ENCODE measurements at regions not wholly inside any gene's neighbourhood (a gene's known extent, or its start where the extent isn't known, plus 50 kb on each side); places are given as distances from the start of the nearest gene placed in this dataset.

GRCh38 chr5:17160756-17161040 lies 56.7 kb upstream of the BASP1 start:
- Histone ChIP-seq H3K27me3 (replicated peaks in 1 of 4; ENCODE audit: control extremely low read depth in 1 of 4, control insufficient read depth in 3 of 4, insufficient read depth in 4 of 4, low read length in 3 of 4) (peaks cover 0 to 6% (median 0%) of the 10 kb centered on the region in 4 experiments), H3K27ac (ENCODE audit: low read length in 2 of 2) (no peak overlapping the region), H3K36me3 (replicated peaks in 1 of 2; ENCODE audit: control extremely low read depth in 1 of 2, control insufficient read depth in 1 of 2, extremely low read depth in 1 of 2, insufficient read depth in 2 of 2, low read length in 1 of 2) (no peaks in the 10 kb centered on the region), H3K79me2 (ENCODE audit: control insufficient read depth, insufficient read depth, low read length) (no peaks in the 10 kb centered on the region), H2AFZ (ENCODE audit: insufficient read depth, low read depth, low read length, poor library complexity, severe bottlenecking) (no peak overlapping the region), H3K4me3 (ENCODE audit: control extremely low read depth in 1 of 5, extremely low read depth in 1 of 5, insufficient read depth in 1 of 5, low read depth in 2 of 5, low read length in 4 of 5) (no peak overlapping the region), H4K20me1 (ENCODE audit: control insufficient read depth, insufficient read depth, low read length, poor library complexity, severe bottlenecking) (no peaks in the 10 kb centered on the region), H3K4me2 (replicated peaks; ENCODE audit: low read depth, low read length, poor library complexity, severe bottlenecking) (no peak overlapping the region), H3K9me3 (ENCODE audit: control extremely low read depth in 1 of 3, control insufficient read depth in 2 of 3, insufficient read depth in 1 of 3, low read length in 2 of 3) (peaks cover 0 to 2% (median 0%) of the 10 kb centered on the region in 3 donors), H3K9ac (ENCODE audit: low read length) (no peak overlapping the region), H3K4me1 (ENCODE audit: control insufficient read depth in 2 of 2, insufficient read depth in 2 of 2, low read length in 2 of 2) (no peaks in the 10 kb centered on the region)
- H3K27ac Mint-ChIP-seq: no peak overlapping the region
- DNase-seq (no peak), ATAC-seq (ENCODE audit: low read depth) (no peak)
- CTCF ChIA-PET: no interaction called here
- POLR2A ChIA-PET: no interaction called here
- TF ChIP-seq, protein P1, sequence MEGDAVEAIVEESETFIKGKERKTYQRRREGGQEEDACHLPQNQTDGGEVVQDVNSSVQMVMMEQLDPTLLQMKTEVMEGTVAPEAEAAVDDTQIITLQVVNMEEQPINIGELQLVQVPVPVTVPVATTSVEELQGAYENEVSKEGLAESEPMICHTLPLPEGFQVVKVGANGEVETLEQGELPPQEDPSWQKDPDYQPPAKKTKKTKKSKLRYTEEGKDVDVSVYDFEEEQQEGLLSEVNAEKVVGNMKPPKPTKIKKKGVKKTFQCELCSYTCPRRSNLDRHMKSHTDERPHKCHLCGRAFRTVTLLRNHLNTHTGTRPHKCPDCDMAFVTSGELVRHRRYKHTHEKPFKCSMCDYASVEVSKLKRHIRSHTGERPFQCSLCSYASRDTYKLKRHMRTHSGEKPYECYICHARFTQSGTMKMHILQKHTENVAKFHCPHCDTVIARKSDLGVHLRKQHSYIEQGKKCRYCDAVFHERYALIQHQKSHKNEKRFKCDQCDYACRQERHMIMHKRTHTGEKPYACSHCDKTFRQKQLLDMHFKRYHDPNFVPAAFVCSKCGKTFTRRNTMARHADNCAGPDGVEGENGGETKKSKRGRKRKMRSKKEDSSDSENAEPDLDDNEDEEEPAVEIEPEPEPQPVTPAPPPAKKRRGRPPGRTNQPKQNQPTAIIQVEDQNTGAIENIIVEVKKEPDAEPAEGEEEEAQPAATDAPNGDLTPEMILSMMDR (IDR thresholded peaks at IDR 0.05): no peak
- TF ChIP-seq EZH2 (IDR thresholded peaks at IDR 0.05; ENCODE audit: borderline replicate concordance, insufficient read depth, low read depth, low read length, poor library complexity, severe bottlenecking): no peak
- 67% methylated on average over 1 of the region's 2 CpGs for WGBS (ENCODE audit: insufficient coverage)
- H3K4me1 Mint-ChIP-seq: no peaks in the 10 kb centered on the region
- H3K9me3 Mint-ChIP-seq (ENCODE audit: insufficient read depth): peaks cover 4% of the 10 kb centered on the region
- H3K4me3 Mint-ChIP-seq: no peak overlapping the region
- peaks cover 4% of the 10 kb centered on the region for H3K27me3 Mint-ChIP-seq
- intact Hi-C loops (cut with micrococcal nuclease): no loop called here

- Histone ChIP-seq H3K4me1 (ENCODE audit: control insufficient read depth in 2 of 2, insufficient read depth in 2 of 2, low read length in 2 of 2) (no peaks in the 10 kb centered on the region), H2AFZ (ENCODE audit: insufficient read depth, low read depth, low read length, poor library complexity, severe bottlenecking) (no peak overlapping the region), H3K79me2 (ENCODE audit: control insufficient read depth, insufficient read depth, low read length) (no peaks in the 10 kb centered on the region), H3K4me3 (ENCODE audit: control extremely low read depth in 1 of 5, extremely low read depth in 1 of 5, insufficient read depth in 1 of 5, low read depth in 2 of 5, low read length in 4 of 5) (no peak overlapping the region), H3K9ac (ENCODE audit: low read length) (no peak overlapping the region), H3K36me3 (replicated peaks in 1 of 2; ENCODE audit: control extremely low read depth in 1 of 2, control insufficient read depth in 1 of 2, extremely low read depth in 1 of 2, insufficient read depth in 2 of 2, low read length in 1 of 2) (no peaks in the 10 kb centered on the region), H3K9me3 (ENCODE audit: control extremely low read depth in 1 of 3, control insufficient read depth in 2 of 3, insufficient read depth in 1 of 3, low read length in 2 of 3) (peaks cover 0 to 2% (median 0%) of the 10 kb centered on the region in 3 donors), H4K20me1 (ENCODE audit: control insufficient read depth, insufficient read depth, low read length, poor library complexity, severe bottlenecking) (no peaks in the 10 kb centered on the region), H3K4me2 (replicated peaks; ENCODE audit: low read depth, low read length, poor library complexity, severe bottlenecking) (no peak overlapping the region), H3K27me3 (replicated peaks in 1 of 4; ENCODE audit: control extremely low read depth in 1 of 4, control insufficient read depth in 3 of 4, insufficient read depth in 4 of 4, low read length in 3 of 4) (peaks cover 0 to 6% (median 0%) of the 10 kb centered on the region in 4 experiments), H3K27ac (ENCODE audit: low read length in 2 of 2) (no peak overlapping the region)
- Mint-ChIP-seq H3K9me3 (ENCODE audit: insufficient read depth) (peaks cover 4% of the 10 kb centered on the region), H3K27me3 (peaks cover 4% of the 10 kb centered on the region), H3K4me1 (no peaks in the 10 kb centered on the region), H3K4me3 (no peak overlapping the region), H3K27ac (no peak overlapping the region)
- DNase-seq (no peak), ATAC-seq (ENCODE audit: low read depth) (no peak)
- intact Hi-C loops (cut with micrococcal nuclease): no loop called here
- ChIA-PET POLR2A (no interaction called here), CTCF (no interaction called here)
- TF ChIP-seq, protein P1 (IDR thresholded peaks at IDR 0.05): no peak
- TF ChIP-seq EZH2 (IDR thresholded peaks at IDR 0.05; ENCODE audit: borderline replicate concordance, insufficient read depth, low read depth, low read length, poor library complexity, severe bottlenecking): no peak
- 93% methylated on average over 2 of the region's 3 CpGs for WGBS (ENCODE audit: insufficient coverage)
Observed at GRCh38 chr5:17161662-17162061, 55.8 kb upstream of the BASP1 start.
